ENCODE measurements at regions not wholly inside any gene's neighbourhood (a gene's known extent, or its start where the extent isn't known, plus 50 kb on each side); places are given as distances from the start of the nearest gene placed in this dataset.

GRCh38 chrX:107506596-107507031 lies 57.2 kb downstream of the FRMPD3 start:
- peak; percentile 57 for DNase-seq
- peaks cover 64% of the 10 kb centered on the region for H3K27me3 ChIP-seq (ENCODE audit: control insufficient read depth, insufficient read depth, low read length, poor library complexity, severe bottlenecking)
- no peaks in the 10 kb centered on the region for H3K4me1 ChIP-seq (ENCODE audit: control insufficient read depth, insufficient read depth, low read length)
- H3K36me3 ChIP-seq (ENCODE audit: control insufficient read depth, insufficient read depth, low read length): no peaks in the 10 kb centered on the region
- H3K27ac ChIP-seq (ENCODE audit: low read depth, low read length): no peak overlapping the region
- H3K4me3 Mint-ChIP-seq: peak overlapping the region; percentile 49
- H3K36me3 Mint-ChIP-seq (ENCODE audit: low read depth): no peaks in the 10 kb centered on the region
- H3K4me1 Mint-ChIP-seq: no peaks in the 10 kb centered on the region
- no peak overlapping the region for H3K4me3 ChIP-seq (ENCODE audit: low read length)
- no peaks in the 10 kb centered on the region for H3K9me3 ChIP-seq (ENCODE audit: control insufficient read depth, low read length)
- H3K9me3 Mint-ChIP-seq: peaks cover 52% of the 10 kb centered on the region
- 12% methylated on average over 28 of the region's 29 CpGs; no CpG with 5 or more reads in 1 of the 2 experiments for WGBS, 2 experiments (ENCODE audit: insufficient coverage in 1 of 2, insufficient read length in 1 of 2)
- no peak overlapping the region for H3K27ac Mint-ChIP-seq
- no peak for TF ChIP-seq CTCF (conservative IDR thresholded peaks at IDR 0.05)
- H3K9ac ChIP-seq (ENCODE audit: extremely low read depth, low read length, poor library complexity, severe bottlenecking): no peak overlapping the region
- peaks cover 72% of the 10 kb centered on the region for H3K27me3 Mint-ChIP-seq (ENCODE audit: insufficient read depth)

GRCh38 chrX:107507093-107507743 lies 57.8 kb downstream of the FRMPD3 start:
- Histone ChIP-seq H3K9me3 (ENCODE audit: control insufficient read depth, low read length) (no peaks in the 10 kb centered on the region), H3K4me1 (ENCODE audit: control insufficient read depth, insufficient read depth, low read length) (no peaks in the 10 kb centered on the region), H3K4me3 (ENCODE audit: low read length) (no peak overlapping the region), H3K27me3 (ENCODE audit: control insufficient read depth, insufficient read depth, low read length, poor library complexity, severe bottlenecking) (peaks cover 64% of the 10 kb centered on the region), H3K36me3 (ENCODE audit: control insufficient read depth, insufficient read depth, low read length) (no peaks in the 10 kb centered on the region), H3K27ac (ENCODE audit: low read depth, low read length) (no peak overlapping the region), H3K9ac (ENCODE audit: extremely low read depth, low read length, poor library complexity, severe bottlenecking) (no peak overlapping the region)
- H3K36me3 Mint-ChIP-seq (ENCODE audit: low read depth): no peaks in the 10 kb centered on the region
- peaks cover 77% of the 10 kb centered on the region for H3K27me3 Mint-ChIP-seq (ENCODE audit: insufficient read depth)
- H3K4me1 Mint-ChIP-seq: no peaks in the 10 kb centered on the region
- H3K9me3 Mint-ChIP-seq: peaks cover 50% of the 10 kb centered on the region
- no peak for DNase-seq
- WGBS, 2 experiments (ENCODE audit: insufficient coverage in 1 of 2, insufficient read length in 1 of 2): 12 to 30% methylated on average over 2 to 39 of the region's 45 CpGs
- peak overlapping the region; percentile 49 for H3K4me3 Mint-ChIP-seq
- no peak for TF ChIP-seq CTCF (conservative IDR thresholded peaks at IDR 0.05)
- H3K27ac Mint-ChIP-seq: no peak overlapping the region

- Histone ChIP-seq H3K27me3 (ENCODE audit: control insufficient read depth, insufficient read depth, low read length, poor library complexity, severe bottlenecking) (peaks cover 66% of the 10 kb centered on the region), H3K9ac (ENCODE audit: extremely low read depth, low read length, poor library complexity, severe bottlenecking) (no peak overlapping the region), H3K9me3 (ENCODE audit: control insufficient read depth, low read length) (no peaks in the 10 kb centered on the region), H3K36me3 (ENCODE audit: control insufficient read depth, insufficient read depth, low read length) (no peaks in the 10 kb centered on the region), H3K27ac (ENCODE audit: low read depth, low read length) (no peak overlapping the region), H3K4me3 (ENCODE audit: low read length) (no peak overlapping the region), H3K4me1 (ENCODE audit: control insufficient read depth, insufficient read depth, low read length) (no peaks in the 10 kb centered on the region)
- H3K4me3 Mint-ChIP-seq: peak overlapping the region; percentile 49
- no peak overlapping the region for H3K27ac Mint-ChIP-seq
- DNase-seq: no peak
- WGBS, 2 experiments (ENCODE audit: insufficient coverage in 1 of 2, insufficient read length in 1 of 2): 65% methylated on average over 3 of the region's 3 CpGs; no CpG with 5 or more reads in 1 of the 2 experiments
- no peaks in the 10 kb centered on the region for H3K4me1 Mint-ChIP-seq
- peaks cover 79% of the 10 kb centered on the region for H3K27me3 Mint-ChIP-seq (ENCODE audit: insufficient read depth)
- no peaks in the 10 kb centered on the region for H3K36me3 Mint-ChIP-seq (ENCODE audit: low read depth)
- H3K9me3 Mint-ChIP-seq: peaks cover 50% of the 10 kb centered on the region
- no peak for TF ChIP-seq CTCF (conservative IDR thresholded peaks at IDR 0.05)
Measured at GRCh38 chrX:107507744-107508117, 58.3 kb downstream of the FRMPD3 start.
